SK-N-DZ (cell line): ENCODE measurements at regions not wholly inside any gene's neighbourhood (a gene's known extent, or its start where the extent isn't known, plus 50 kb on each side); places are given as distances from the start of the nearest gene placed in this dataset.
A peak's percentile ranks its signal among the peaks of the same experiment; 100 is the strongest.
"Not testable (repeated sequence)": the region's sequence is repeated elsewhere in the genome, so short reads cannot be mapped to it uniquely, and the experiment has no call there.

Experiments used
- DNase-seq: peaks from one replicate; pipeline ENCODE4 v3.0.0-alpha.2; 2015; ENCODE audit warnings: low spot score

- no peak for DNase-seq
These were observed 562.6 kb downstream of the EDEM1 start for GRCh38 chr3:5750091-5750490.

GRCh38 chr3:5750874-5751640 is 563.5 kb downstream of the EDEM1 start:
- no peak for DNase-seq

- DNase-seq: no peak
These were observed 567.1 kb downstream of the EDEM1 start for GRCh38 chr3:5754602-5755001.

DNA sequence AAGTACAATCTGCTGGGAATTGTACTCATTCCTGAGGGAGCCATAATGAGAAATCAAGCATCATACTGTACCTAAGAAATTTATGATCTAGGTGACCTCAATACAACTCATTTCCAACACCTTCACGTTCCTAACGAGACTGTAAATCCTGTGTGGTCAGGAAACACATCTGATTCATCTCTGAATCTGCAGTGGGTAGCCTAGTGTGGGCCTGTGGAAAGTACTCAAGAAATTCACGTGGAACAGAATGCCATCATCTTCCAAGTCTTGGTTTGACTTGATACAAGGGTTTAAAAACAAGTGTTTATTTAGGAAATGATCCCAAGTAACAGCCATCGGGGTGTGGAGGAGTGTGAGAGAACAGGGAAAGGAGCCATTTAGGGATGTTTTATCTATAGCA is 568.9 kb downstream of the EDEM1 start:
- no peak for DNase-seq

- DNase-seq: no peak
These were observed 569.8 kb downstream of the EDEM1 start for GRCh38 chr3:5757213-5757804.

DNA sequence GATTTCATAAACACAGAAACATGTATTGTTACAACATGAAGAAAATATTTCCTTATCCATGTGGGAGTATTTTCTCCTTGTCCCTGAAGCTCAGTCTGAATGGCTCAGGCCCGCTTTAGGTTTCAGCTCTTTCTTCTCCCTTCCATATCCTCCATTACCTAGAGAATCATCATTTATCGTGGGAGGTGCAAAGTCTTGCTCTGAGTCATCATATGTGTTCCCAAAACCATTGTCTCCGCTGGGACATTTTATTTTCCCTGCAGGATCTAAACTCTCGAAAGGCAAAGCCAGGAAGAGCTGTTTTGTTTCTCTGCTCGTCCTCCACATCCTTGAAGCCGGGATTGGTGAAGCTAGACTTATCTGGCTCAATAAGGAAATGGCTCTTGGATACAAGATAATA is 571.2 kb downstream of the EDEM1 start:
- DNase-seq: no peak

- DNase-seq: no peak
These were observed 575.0 kb downstream of the EDEM1 start for GRCh38 chr3:5762506-5762905.

DNA sequence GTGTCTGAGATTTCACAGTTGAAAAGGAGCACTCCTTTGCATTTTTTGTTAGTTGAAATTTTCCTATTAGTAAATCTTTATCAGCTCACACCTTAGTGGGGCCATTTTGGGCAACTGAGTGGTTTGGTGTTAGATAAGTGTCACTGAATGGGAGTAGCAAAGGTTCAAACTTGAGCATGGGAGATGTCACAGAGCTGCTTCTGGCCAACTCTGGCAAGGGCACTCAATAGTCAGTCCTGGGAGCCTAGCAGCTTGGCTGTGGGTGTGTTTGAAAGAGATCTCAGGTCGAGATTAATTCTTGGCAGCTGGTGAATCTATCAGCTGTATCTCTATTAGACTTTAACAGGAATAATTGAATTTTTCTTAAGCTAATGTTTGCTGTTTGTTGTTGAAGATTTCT is 579.3 kb downstream of the EDEM1 start:
- DNase-seq: no peak

DNA sequence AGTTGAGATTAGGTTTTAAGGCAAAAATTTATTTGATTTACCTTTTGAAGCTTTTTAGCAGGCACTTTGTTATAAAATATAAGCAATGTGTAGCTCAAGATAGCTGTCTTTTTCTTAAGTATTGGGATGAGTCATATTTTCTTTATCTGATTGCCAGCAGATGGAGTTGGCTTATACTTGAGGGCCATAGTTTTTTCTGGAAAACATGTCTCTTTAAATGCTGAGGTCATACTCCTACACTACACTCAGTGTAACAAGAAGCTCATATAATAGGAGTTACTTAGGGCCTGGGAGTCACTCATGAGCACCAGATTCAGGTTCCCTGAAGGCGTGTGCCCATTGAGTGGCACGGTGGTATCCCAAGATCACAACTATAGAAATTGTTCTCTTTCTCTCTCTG is 579.8 kb downstream of the EDEM1 start:
- no peak for DNase-seq

GRCh38 chr3:5768281-5768945 is 580.9 kb downstream of the EDEM1 start:
- DNase-seq: peak; percentile 54

DNA sequence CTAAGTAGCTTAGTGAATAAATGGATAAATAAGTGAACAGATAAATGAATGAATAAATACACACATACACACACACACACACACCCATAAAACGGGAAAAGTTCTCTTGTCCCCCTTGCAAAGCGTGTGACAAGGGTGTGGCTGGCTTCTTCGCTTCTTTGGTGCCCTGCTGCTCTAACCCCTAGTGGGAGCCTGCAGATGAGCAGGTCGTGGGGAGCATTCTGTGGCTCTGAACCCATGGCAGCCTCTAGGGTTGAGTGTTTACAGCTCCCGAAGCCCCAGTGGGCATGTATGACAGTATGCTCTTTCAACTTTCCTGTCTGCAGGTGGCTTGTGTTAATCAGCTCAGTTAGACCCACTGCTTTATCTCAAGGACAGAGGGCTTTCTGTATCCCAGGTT is 582.3 kb downstream of the EDEM1 start:
- DNase-seq: no peak

DNA sequence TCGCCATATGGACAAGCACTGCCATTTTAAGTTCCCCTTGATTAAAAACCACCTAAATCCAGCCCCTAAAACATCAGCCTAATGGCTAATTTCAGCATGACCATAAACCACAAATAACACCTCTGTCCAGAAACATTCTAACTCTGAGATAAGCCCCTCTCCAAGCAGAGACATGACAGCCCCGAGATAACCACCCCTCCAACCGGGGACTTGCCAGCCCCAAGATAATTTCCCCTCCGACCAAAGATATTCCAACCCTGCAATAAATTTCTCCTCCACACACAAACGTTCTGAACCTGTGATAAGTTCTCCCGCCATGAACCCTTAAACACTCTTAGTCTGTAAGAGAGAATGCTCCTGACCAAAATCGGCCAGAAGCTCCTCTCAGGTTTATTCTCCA is 586.8 kb downstream of the EDEM1 start:
- DNase-seq: no peak

DNA sequence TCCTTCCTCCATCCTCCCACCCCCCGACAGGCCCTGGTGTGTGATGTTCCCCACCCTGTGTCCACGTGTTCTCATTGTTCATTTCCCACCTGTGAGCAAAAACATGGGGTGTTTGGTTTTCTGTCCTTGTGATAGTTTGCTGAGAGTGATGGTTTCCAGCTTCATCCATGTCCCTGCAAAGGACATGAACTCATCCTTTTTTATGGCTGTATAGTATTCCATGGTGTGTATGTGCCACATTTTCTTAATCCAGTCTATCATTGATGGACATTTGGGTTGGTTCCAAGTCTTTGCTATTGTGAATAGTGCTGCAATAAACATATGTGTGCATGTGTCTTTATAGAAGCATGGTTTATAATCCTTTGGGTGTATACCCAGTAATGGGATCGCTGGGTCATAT is 587.6 kb downstream of the EDEM1 start:
- DNase-seq: not testable (repeated sequence)

- no peak for DNase-seq
These were observed 597.2 kb downstream of the EDEM1 start for GRCh38 chr3:5784690-5785089.

GRCh38 chr3:5787861-5788488 is 600.5 kb downstream of the EDEM1 start:
- DNase-seq: peak; percentile 68

GRCh38 chr3:5788496-5788895 is 601.0 kb downstream of the EDEM1 start:
- no peak for DNase-seq

DNA sequence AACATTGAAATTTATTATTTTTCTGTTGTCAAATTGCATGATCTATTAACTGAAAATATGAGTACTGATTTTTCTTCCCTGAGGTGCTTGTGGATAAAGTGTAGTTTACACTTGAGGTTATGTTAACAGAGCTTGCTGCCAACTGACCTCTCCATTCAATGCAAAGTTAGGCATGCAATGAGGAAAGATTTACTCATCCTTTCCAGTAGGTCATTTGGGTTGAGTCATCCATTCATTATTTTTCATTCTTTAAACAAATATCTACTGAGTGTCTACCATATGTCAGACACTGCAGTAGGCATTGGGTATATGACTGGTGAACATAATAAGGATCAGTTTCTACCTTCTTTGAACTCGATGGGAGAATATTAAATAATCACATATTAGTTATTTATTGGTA is 604.1 kb downstream of the EDEM1 start:
- DNase-seq: no peak

DNA sequence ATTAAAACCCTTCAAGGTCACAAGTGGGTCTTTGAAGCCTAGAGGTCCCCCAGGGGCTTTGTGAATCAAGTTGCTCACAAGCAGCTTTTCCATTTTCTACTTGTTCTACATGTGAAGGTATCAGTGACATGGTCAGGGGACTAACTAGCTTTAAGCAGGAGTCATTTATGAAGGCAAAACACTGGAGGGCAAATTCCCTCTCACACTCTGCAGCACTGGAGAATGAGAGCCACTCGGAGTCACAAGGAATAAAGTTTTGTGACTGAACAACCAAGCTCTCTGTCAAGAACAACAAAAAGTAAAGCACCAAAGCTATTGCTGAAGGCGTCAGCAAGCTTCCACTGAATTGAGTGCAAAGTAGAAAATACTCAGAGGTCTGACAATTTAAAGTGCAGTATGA is 609.0 kb downstream of the EDEM1 start:
- no peak for DNase-seq

GRCh38 chr3:5798809-5799208 is 611.3 kb downstream of the EDEM1 start:
- no peak for DNase-seq

DNA sequence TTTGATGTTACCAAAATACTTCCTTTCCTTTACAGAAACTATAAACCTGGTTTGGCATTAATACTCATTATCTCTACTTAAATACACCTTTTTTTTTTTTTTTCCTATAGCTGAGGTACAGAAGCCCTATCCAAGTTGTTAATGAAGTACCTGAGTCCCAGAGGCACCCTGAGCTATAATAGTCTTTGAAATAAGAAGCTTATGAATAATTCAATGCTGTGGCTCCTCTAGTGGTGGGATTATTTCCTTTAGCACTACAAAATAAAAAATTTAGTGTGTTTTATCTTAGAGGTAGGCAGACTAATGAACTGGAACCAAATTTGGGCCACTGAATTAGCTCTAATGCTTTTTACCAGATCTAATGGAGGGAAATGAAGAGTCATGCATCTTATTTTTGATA is 611.9 kb downstream of the EDEM1 start:
- no peak for DNase-seq

GRCh38 chr3:5800965-5801364 is 613.5 kb downstream of the EDEM1 start:
- DNase-seq: no peak

DNA sequence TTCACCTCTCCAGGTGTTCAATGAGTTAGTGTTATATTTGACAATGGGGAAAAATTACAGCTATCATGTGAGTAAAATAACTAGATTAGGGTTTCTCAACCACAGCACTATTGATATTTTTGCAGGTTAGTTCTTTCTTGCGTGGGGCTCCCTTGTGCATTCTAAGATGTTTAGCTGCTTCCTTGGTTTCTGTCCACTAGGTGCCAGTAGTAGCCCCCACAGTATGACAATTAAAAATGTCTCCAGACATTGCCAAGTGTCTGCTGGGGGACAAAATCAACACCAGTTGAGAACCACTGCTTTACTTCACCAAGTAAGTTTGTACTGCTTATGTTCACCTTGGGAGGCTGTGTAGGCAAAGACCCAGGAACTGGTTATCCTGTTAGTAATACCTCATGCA is 618.7 kb downstream of the EDEM1 start:
- DNase-seq: peak; percentile 31
